ENCODE measurements at regions not wholly inside any gene's neighbourhood (a gene's known extent, or its start where the extent isn't known, plus 50 kb on each side); places are given as distances from the start of the nearest gene placed in this dataset.
"Not testable (repeated sequence)": the region's sequence is repeated elsewhere in the genome, so short reads cannot be mapped to it uniquely, and the experiment has no call there.

DNA sequence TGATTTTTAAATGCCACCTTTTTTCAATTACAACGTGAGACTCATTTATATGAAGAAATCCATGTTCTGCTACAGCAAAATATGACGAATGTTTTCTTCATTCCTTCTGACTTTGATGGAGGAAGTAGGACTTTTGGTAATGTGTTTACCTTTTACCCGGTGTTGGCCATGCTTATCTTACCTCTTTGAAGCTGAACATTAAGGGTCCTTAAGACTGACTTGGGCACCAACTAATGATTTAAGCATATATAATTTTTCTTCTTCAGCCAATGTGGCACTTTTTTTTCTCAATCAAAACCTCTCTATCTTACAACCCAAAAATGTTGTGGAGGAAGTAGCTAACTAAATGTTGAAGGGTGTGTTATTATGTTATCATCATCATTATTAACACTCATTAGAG, 337.5 kb downstream of the EPHA7 start:
- DNase-seq: no peak

DNA sequence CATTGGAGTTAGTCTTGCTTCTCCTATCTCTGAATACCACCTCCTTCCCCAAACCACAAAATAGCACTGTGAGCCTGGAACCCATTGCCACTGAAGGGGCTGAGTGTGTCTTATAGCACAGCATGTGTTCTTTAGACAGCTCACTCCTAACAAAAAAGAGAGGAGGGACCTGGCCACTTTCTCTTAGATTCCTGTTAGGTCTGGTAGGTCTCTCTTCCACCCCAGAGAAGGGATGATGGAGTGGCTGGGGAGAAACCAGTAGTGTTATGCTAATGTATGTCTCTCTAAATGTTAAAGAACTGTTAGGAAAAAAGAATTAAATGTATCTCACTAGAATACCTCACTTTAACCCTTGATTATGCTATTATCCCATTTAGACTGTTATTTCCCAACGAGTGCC, 340.3 kb downstream of the EPHA7 start:
- no peak for DNase-seq

GRCh38 chr6:93073811-93074210, 345.5 kb downstream of the EPHA7 start:
- no peak for DNase-seq

GRCh38 chr6:93069856-93070255, 349.5 kb downstream of the EPHA7 start:
- no peak for DNase-seq

GRCh38 chr6:93059911-93060310, 359.4 kb downstream of the EPHA7 start:
- peak; percentile 46 to 84 for DNase-seq

DNA sequence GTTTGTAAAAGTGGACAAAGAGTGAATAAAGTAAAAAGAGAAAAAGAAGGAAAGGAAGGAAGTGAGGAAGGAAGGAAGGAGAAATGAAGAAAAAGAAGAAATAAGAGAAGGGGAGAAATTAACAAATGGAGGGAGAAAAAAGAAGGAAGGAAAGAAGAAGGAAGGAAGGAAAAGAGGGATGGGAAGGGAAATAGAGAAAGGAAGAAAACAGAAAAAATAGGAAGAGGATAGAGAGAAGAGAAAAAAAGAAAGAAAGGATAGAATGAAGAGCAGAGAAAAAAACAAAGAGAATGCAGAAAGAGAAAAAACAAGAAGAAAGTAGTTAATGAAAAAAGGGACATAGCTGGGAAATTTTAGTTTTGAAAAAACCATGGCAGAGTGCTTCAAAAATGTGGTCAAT, 361.8 kb downstream of the EPHA7 start:
- no peak for DNase-seq

DNA sequence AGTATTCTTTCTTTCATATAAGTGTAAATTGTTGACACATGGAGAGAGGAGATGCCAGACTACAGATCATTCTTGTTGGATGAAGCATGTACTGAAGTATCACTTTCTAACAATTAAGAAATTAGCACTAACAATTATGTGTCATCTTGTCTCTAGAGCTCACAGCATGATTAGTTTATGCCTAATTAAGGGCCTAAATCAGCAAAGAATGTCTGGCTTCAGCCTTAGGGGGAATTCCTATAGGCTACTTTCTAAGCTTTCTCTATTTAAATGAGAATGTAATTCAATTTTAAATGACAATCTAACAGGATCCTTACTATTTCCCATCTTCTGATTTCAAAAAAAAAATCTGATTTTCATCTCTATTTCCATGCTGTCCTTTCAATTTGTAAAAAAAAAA, 371.0 kb downstream of the EPHA7 start:
- no peak for DNase-seq

DNA sequence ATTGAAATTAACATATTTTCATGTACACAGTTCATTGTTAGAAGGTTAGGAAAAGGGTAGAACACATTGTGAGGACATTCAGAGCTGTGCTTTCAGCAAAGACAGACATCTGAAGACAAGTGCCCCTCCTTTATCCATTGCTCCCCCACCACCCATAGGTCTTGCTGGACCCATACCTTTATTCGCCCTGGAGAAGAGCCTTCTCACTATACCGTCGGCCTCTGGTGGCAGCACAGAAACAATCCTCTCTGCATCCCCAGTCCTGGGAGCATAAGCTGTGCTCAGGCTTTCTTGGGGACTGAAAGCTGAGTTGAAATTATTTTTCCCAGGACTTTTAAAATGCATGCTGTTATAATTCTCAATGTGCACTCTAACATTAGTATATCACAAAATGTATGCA, 372.3 kb downstream of the EPHA7 start:
- no peak for DNase-seq

- no peak for DNase-seq
Observed at GRCh38 chr6:93045156-93045555, 374.2 kb downstream of the EPHA7 start.

DNA sequence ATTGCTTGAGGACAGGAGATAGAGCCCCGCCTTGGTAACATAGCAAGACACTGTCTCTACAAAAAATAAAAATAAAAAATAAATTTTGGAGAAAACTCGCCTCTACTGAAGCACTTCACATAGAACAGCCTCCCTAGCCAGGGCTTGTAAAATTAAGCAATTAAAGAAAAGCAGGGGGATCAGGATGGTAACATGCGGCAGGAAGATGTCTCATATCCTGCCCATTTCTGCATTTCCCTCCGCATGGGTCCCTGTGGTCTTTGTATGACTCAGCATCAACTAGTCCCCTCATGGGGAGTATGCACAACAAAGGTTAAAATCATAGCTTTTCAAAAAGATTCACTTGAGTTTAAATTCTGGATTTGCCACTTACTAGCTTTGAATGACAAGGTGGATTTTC, 379.0 kb downstream of the EPHA7 start:
- no peak for DNase-seq

DNA sequence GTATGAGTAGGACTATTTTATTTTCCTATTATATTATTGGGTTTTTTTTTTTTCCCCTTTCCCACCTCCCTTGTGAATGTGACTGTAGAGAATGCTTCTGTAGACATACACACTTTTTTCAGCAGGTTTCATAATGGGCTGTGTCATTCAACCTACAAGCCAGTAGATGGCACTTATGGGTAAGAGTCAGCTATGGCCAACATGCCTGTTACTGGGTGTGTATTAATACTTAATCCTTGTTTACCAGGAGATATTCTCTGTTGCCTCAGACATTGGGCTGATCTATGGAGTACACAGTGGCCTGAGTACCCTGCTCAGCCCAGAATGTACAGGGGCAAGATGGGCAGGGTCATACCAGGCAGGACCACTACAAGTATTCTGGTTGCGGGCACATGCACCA, 382.5 kb downstream of the EPHA7 start:
- DNase-seq: no peak

DNA sequence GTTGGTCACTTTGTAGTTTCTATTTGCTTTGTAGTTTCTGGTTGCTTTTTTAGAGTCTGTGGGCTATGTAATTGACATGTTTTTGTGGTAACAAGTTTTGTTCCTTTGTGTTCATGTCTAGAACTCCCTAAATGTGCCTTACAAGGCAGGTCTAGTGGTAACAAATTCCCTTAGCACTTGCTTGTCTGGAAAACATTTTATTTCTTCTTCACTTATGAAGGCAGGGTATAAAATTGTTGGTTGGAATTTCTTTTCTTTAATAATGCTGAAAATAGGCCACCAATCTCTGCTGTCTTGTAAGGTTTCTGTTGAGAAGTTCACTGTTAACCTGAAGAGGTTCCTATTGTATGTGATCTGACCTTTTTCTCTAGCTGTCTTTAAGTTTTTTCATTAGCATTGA, 383.6 kb downstream of the EPHA7 start:
- no peak for DNase-seq

DNA sequence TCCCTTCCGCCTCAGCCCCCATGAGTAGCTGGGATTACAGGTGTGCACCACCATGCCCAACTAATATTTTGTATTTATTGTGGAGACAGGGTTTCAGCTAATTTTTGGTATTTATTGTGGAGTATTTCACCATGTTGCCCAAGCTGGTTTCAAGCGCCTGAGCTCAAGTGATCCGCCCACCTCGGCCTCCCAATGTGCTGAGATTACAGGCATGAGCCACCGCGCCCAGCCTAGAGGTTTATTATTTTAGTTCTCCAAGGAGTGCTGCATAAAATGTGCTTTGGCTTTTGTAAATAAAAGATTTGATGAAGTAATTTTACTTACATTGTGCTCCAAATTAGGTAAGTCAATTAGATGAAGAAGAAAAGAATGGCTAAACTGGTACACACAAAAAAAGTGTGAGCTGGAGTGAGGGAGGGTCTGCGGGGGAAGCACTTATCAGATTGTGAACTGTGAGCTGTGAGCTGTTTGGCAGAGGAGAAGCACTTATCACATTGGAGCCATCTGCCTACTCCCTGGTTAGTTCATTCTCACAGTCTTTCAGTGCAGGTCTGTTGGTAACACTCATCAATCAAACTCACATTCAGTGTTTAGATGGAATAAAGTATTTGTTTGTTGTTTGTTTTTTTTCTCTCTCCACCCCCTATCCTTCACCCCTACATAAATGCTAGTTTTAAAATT, 398.0 kb downstream of the EPHA7 start:
- DNase-seq: no peak

- no peak for DNase-seq
Observed at GRCh38 chr6:93017626-93018025, 401.7 kb downstream of the EPHA7 start.

DNA sequence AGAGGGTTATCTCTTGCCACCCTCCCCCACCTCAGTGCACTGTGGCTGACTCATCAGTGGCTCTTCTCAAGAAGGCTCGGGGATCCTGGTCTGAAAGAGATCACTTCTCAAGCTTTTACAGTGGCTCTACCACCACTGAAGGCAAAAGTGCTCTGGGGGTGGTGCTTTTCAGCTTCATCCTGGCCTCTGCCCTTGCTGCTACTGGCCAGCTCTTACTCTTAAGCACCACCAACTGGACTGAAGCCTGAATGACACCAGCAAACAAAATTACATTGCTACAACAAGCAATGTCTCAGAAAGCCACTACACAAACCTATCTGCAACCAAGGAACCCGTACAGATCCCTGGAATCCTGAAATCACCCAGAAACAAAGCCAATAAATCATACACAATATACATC, 402.1 kb downstream of the EPHA7 start:
- DNase-seq: no peak

DNA sequence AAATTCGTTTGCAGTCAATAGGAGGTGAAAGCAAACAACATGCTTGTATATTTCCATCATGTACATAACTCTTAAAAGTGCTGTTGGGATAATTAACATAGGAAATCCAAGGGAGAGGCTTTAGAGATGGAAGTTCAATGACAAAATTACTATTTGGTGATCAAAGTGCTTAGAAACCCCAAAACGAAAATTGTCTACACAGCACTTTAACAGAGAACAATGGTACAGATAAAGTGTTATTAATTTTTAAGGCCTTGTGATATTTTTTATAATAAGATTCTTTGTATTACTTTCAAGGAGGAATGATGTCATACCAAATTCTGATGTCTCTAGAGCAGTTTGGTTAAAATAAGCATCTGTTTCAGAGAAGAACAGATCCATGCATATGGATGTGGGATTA, 406.3 kb downstream of the EPHA7 start:
- DNase-seq: no peak

GRCh38 chr6:93008375-93008774, 411.0 kb downstream of the EPHA7 start:
- no peak for DNase-seq

DNA sequence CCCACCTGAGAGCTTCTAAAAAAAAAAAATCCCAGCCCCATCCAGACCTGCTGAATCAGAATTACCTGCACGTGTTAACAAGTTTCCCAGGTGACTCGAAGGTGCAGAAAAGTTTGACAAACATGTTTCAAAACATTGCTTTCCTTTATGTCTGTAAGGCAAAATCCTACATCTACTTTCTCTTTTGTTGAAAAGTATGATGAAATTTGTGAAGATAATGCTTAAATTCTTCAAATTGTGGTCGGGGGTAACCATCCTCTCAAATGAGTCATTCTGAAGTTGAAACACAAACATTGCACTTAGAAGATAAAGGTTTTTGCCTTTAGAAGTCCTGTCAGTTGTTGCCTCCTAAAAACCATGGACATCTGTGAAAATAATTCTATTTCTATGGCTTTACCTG, 429.7 kb downstream of the EPHA7 start:
- no peak for DNase-seq

GRCh38 chr6:92979281-92979680, 440.1 kb downstream of the EPHA7 start:
- no peak for DNase-seq

DNA sequence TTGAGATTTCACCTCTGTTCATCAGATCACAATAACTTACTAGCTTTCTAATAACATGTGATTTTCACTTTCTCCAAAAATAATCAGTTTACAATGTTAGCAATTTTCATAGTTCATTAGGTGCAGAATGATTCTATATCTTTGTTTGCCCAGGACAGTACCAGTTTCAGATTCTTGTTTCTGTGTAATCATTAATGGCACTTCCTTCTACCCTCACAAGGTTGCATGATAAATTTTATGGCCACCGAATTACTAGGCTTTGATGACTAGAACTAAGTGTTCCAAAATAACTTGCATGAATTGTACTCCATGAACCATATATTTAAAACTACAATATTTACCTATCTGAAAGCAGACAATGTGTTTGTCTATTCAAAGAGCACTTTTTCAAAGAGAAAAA, 442.3 kb downstream of the EPHA7 start:
- no peak for DNase-seq

- no peak for DNase-seq
Observed at GRCh38 chr6:92967362-92967761, 452.0 kb downstream of the EPHA7 start.

DNA sequence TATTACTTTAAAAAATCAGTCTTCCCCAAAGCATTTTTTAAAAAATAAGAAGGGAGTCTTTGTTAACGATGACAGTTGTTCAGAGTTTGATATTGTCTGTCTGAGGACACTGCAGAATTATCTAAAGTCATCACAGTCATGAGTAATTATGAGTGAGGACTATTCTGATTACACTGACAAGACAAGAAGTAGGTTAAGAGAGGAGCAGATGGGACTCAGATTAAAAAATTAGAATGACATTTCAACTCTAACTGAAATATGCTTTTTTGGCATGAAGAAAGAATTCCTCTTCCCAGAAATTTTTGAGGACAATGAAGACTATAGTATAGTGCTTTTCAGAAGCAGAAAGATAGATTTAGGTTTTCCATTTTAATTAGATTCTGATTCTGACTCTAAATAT, 456.5 kb downstream of the EPHA7 start:
- DNase-seq: no peak

DNA sequence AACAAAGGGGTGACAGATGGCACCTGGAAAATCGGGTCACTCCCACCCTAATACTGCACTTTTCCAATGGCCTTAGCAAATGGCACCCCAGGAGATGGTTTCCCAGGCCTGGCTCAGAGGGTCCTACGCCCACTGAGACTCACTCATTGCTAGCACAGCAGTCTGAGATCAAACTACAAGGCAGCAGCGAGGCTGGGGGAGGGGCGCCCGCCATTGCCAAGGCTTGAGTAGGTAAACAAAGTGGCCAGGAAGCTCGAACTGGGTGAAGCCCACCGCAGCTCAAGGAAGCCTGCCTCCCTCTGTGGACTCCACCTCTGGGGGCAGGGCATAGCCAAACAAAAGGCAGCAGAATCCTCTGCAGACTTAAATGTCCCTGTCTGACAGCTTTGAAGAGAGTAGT, 467.2 kb downstream of the EPHA7 start:
- not testable (repeated sequence) for DNase-seq

- DNase-seq: no peak
Observed at GRCh38 chr6:92945799-92946198, 473.6 kb downstream of the EPHA7 start.

DNA sequence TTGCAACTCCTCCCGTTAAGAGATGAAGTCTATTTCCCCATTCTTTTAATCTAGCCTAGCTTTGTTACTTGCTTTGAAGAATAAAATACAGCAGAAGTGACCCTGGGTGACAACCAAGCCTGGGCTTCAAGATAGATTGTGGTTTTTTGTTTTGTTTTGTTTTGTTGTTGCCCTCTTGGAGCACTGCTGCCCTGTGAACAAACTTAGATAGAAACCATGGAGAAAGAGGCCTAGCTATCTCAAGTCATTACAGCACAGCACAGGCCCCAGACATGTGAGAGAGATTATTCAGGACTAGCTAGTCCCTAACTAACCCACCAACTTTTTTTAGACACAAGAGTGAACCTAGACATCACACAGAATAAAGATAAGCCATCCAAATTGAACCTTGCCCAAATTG, 475.2 kb downstream of the EPHA7 start:
- DNase-seq: no peak

- DNase-seq: no peak
Observed at GRCh38 chr6:92942549-92942948, 476.8 kb downstream of the EPHA7 start.

Data from NCI-H187 (cell line).